SKM-1 treated with dmso at 0.1 percent for 144 hours (cell line): ENCODE measurements at regions not wholly inside any gene's neighbourhood (a gene's known extent, or its start where the extent isn't known, plus 50 kb on each side); places are given as distances from the start of the nearest gene placed in this dataset.
"Not testable (repeated sequence)": the region's sequence is repeated elsewhere in the genome, so short reads cannot be mapped to it uniquely, and the experiment has no call there.

Source experiments
- DNase-seq: peaks from one replicate; lab custom pipeline; 2025; ENCODE audit not compliant: unreplicated experiment; lab: John Stamatoyannopoulos, UW

- DNase-seq, result no peak
Measured at GRCh38 chr10:30560326-30560725, 69.2 kb downstream of the LYZL2 start.

- no peak for DNase-seq
Measured at GRCh38 chr10:30559180-30559579, 70.4 kb downstream of the LYZL2 start.

DNA sequence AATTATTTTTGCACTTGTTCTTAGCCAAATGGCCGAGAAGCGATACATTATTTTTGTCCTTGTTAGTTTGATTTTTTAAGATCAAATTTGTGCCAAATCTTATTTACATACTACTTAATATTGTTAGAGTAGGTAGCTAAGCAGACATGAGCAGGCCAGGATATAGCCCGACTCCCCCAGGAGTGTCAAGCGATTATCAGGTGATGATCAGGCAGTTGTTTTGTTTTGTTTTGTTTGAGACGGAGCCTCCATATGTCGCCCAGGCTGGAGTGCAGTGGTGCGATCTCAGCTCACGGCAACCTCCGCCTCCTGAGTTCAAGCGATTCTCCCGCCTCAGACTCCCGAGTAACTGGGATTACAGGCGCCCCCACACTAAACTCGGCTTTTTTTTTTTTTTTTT, 71.1 kb downstream of the LYZL2 start:
- DNase-seq, result no peak

DNA sequence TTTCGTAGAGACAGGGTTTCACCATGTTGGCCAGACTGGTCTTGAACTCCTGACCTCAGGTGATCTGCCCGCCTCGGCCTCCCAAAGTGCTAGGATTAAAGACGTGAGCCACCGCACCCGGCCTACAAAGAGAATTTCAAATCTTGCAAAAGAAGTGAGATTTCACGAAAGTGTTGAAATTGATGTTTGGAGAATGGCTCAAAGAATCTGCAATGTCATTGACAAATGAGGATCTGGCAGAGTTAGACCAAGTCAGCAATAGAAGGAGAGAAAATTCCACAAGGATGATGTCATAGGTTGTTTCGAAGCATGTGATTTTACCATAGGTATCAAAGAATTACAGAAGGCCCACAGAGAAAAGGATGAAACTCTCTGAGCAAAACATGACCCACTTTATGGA, 71.7 kb downstream of the LYZL2 start:
- DNase-seq, result peak; percentile 37

- no peak for DNase-seq
Measured at GRCh38 chr10:30556189-30556588, 73.4 kb downstream of the LYZL2 start.

GRCh38 chr10:30555465-30555864, 74.1 kb downstream of the LYZL2 start:
- DNase-seq, result no peak

DNA sequence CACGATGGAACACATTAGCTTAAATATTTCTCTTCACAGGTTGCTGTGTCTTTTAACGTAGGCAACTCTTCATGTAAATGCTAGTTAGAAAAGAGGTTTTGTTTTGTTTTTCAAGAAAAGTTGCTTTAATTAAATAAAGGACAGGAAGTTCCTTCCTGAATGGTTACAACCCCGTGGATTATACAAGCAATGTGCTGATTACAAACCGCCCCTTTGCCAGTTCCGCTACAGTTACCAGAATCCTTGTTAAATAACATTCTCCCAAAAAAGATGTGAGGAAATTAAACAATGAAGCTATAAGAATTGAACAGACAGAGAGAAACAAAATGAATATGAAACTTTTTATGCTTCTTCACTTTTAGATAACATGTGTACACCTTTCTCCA, 75.1 kb downstream of the LYZL2 start:
- no peak for DNase-seq

DNA sequence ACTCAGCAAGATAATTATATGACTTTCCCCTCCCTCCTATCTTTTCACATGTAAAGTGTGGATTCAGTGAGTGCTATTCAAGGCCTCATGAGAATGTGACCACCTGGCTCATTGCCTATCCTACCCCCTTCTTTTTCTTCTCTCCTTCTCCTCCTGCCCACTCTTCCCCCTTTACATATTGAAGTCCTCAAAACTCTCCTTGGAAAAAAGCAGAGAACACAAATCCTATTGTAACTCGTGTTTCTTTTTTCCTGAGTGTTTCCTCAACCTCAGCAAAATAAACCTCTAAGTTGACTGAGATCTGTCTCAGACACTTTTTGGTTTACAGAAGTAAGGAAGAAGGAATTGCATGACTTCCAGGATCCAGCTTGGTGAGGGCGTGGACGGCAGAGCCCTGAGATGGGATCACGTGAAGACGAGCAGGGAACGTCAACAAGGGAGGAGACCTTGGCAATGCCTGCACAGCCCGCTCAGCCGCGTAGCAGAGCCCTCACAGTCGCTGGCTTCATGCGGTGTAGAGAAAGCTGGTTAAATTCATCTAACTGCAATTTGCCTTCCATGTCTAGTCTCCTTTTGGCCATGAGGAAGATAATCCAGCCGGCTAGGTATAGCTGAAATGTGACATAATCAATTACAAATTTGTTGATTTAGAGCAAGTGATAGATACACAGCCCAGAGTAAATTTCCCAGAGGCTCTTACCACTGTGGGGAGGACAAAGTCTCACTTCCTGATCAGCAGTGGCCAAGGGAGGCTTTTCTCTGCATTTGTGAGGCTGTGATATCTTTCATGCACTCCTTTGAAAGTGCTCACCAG, 75.7 kb downstream of the LYZL2 start:
- no peak for DNase-seq

- DNase-seq, result no peak
Measured at GRCh38 chr10:30553018-30553625, 76.4 kb downstream of the LYZL2 start.

DNA sequence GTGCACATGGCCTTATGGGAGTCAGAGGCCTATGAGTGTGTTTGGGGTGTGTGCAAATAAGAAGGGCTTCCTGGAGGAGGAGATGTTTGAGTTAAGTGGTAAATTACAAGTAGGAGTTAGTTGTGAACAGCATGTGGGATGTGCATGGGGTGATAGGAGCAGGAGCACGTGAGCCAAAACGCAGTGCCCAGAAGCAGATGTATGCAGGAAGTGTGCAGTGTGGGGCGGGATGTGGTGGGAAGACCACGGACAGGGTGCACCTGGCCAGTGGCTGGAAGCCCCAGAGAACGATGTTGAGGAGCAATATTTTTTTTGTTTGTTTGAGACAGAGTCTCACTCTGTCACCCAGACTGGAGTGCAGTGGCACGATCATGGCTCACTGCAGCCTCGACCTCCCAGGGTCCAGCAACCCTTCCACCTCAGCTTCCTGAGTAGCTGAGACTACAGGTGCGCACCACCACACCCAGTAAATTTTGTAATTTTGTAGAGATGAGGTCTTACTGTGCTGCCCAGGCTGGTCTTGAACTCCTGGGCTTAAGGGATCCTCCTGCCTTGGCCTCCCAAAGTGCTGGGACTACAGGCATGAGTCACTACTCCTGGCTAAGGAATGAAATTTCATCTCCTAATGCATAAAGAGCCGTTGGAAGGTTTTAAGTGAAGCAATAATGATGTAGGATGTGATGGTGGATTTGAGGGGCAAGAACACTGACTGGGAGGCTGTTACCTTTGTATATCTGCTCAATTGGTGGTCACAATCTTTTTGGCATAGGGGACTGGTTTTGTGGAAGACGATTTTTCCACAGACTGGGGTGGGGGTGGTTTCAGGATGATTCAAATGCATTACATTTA, 78.4 kb downstream of the LYZL2 start:
- no peak for DNase-seq

- not testable (repeated sequence) for DNase-seq
Measured at GRCh38 chr10:30549134-30549687, 80.3 kb downstream of the LYZL2 start.

DNA sequence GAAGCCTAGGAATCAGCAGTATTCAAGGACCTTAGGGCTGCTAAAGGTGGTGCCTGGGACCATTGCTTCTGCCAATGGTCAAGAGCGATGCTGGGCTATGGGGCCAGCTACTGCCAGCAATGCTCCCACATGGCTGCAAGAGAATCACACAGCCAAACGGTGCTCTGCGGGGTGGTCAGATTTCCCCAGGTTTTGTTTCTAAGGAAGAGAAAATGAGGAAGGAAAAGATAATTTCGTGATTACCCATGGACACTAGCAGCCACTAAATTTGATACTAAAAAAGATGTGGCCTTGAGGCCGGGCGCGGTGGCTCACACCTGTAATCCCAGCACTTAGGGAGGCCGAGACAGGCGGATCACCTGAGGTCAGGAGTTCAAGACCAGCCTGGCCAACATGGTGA, 83.0 kb downstream of the LYZL2 start:
- DNase-seq, result no peak

GRCh38 chr10:30542895-30543288, 86.7 kb downstream of the LYZL2 start:
- no peak for DNase-seq

- DNase-seq, result peak; percentile 16
Measured at GRCh38 chr10:30542001-30542894, 87.3 kb downstream of the LYZL2 start.

DNA sequence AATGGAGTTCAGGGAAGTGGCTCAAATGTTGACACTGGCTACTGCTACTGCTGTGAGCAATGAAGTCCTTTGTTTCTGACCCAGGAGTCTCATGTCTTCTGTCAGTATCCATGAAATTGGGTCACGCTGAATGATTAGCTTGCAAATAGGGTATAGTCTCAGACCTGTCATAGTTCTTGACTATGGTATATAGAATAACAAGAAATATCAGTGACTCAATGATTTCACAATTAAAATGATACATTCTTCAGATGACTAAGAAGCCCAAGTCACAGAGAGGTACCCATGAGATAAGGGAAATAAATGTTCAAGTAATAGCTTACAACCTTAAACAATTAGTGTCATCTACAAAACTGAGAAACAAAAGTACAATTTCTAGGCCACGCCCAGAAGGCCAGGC, 89.3 kb downstream of the LYZL2 start:
- DNase-seq, result no peak

DNA sequence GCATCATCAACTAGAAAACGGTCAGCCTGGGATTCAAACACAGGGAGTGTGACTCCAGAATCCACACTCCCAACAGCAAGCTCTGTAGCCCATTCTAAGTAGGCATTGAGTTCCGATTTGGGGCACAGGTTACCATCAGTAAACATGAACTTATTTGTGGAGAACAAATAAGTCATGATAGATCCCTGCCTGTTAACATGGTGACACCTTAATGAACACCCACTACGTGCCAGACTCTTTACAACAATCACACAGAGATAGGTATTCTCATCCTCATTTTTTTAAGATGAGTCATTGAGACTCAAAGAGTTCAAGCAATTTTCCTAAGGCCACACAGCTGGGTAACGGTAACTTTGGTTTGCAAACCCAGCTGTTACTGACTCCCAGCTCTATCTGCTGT, 91.5 kb downstream of the LYZL2 start:
- DNase-seq, result no peak

GRCh38 chr10:30537586-30537985, 92.0 kb downstream of the LYZL2 start:
- no peak for DNase-seq

DNA sequence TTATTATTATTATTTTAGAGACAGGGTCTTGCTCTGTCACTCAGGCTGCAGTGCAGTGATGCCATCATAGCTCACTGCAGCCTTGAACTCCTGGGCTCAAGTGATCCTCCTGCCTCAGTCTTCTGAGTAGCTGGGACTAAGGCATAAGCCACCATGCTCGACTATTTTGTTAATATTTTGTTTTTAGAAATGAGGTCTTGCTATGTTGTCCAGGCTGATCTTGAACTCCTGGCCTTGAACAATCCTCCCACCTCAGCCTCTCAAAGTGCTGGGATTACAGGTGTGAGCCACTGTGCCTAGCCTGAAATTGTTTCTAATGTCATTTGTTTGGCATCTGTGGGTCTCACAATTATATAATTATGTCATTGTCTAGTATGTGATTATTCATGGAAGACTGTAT, 92.4 kb downstream of the LYZL2 start:
- not testable (repeated sequence) for DNase-seq

GRCh38 chr10:30536578-30536977, 93.0 kb downstream of the LYZL2 start:
- DNase-seq, result no peak

- no peak for DNase-seq
Measured at GRCh38 chr10:30535677-30536076, 93.9 kb downstream of the LYZL2 start.
